GM21528 (cell line): ENCODE measurements at regions not wholly inside any gene's neighbourhood (a gene's known extent, or its start where the extent isn't known, plus 50 kb on each side); places are given as distances from the start of the nearest gene placed in this dataset.

Source experiments
- ATAC-seq: cut with Tn5 transposase; IDR thresholded peaks from one replicate; pipeline ENCODE4 v1.9.1; 2021; ENCODE audit warnings: mild to moderate bottlenecking, moderate library complexity; ENCODE audit not compliant: unreplicated experiment, low FRiP score

GRCh38 chr15:46178138-46178537, 543.3 kb downstream of the SQOR start:
- no peak for ATAC-seq

GRCh38 chr15:46207341-46207740, 572.5 kb downstream of the SQOR start:
- ATAC-seq, result no peak

- ATAC-seq, result no peak
Measured at GRCh38 chr15:46213551-46213950, 578.7 kb downstream of the SQOR start.

- no peak for ATAC-seq
Measured at GRCh38 chr15:46222826-46223225, 588.0 kb downstream of the SQOR start.

- ATAC-seq, result no peak
Measured at GRCh38 chr15:46229263-46229662, 594.4 kb downstream of the SQOR start.

GRCh38 chr15:46231786-46232185, 597.0 kb downstream of the SQOR start:
- no peak for ATAC-seq

GRCh38 chr15:46232471-46232870, 597.6 kb downstream of the SQOR start:
- no peak for ATAC-seq

GRCh38 chr15:46242935-46243334, 608.1 kb downstream of the SQOR start:
- no peak for ATAC-seq

- ATAC-seq, result no peak
Measured at GRCh38 chr15:46251903-46252302, 617.1 kb downstream of the SQOR start.

GRCh38 chr15:46258056-46258455, 623.2 kb downstream of the SQOR start:
- no peak for ATAC-seq

- ATAC-seq, result no peak
Measured at GRCh38 chr15:46260937-46261336, 626.1 kb downstream of the SQOR start.

- no peak for ATAC-seq
Measured at GRCh38 chr15:46265664-46266347, 631.0 kb downstream of the SQOR start.

GRCh38 chr15:46266661-46267060, 631.8 kb downstream of the SQOR start:
- ATAC-seq, result no peak

GRCh38 chr15:46270481-46271147, 635.8 kb downstream of the SQOR start:
- ATAC-seq, result no peak

GRCh38 chr15:46275701-46276100, 640.9 kb downstream of the SQOR start:
- no peak for ATAC-seq

GRCh38 chr15:46277451-46277850, 642.6 kb downstream of the SQOR start:
- ATAC-seq, result no peak

- no peak for ATAC-seq
Measured at GRCh38 chr15:46278062-46278461, 643.2 kb downstream of the SQOR start.

- no peak for ATAC-seq
Measured at GRCh38 chr15:46278486-46279090, 643.8 kb downstream of the SQOR start.

- no peak for ATAC-seq
Measured at GRCh38 chr15:46280762-46281542, 646.1 kb downstream of the SQOR start.

GRCh38 chr15:46293550-46293949, 658.7 kb downstream of the SQOR start:
- ATAC-seq, result no peak

GRCh38 chr15:46296002-46296401, 661.2 kb downstream of the SQOR start:
- ATAC-seq, result no peak
